Activated CD4-positive, alpha-beta T cell treated with anti-CD3 and anti-CD28 coated beads, Interleukin-2, amount 10 ng/mL, durations not matched to agents 24 days and 14 days (primary cell): ENCODE measurements at regions not wholly inside any gene's neighbourhood (a gene's known extent, or its start where the extent isn't known, plus 50 kb on each side); places are given as distances from the start of the nearest gene placed in this dataset.

Experiments
- DNase-seq: peaks from one replicate; pipeline ENCODE4 v3.0.0; 2022
- H3K27ac Mint-ChIP-seq: one replicate; pipeline ENCODE4 v1.8.0; 2022; ENCODE audit warnings: mild to moderate bottlenecking, mixed read lengths
- H3K27me3 Mint-ChIP-seq: one replicate; pipeline ENCODE4 v1.8.0; 2022; ENCODE audit warnings: mixed read lengths
- H3K36me3 Mint-ChIP-seq: one replicate; pipeline ENCODE4 v1.8.0; 2022; ENCODE audit warnings: low read depth, mild to moderate bottlenecking, mixed read lengths
- H3K4me1 Mint-ChIP-seq: one replicate; pipeline ENCODE4 v1.8.0; 2021; ENCODE audit warnings: mixed read lengths
- H3K4me3 Mint-ChIP-seq: one replicate; pipeline ENCODE4 v1.8.0; 2022; ENCODE audit warnings: mild to moderate bottlenecking, moderate library complexity, mixed read lengths
- H3K9me3 Mint-ChIP-seq: one replicate; pipeline ENCODE4 v1.8.0; 2021; ENCODE audit warnings: mixed read lengths
- intact Hi-C: fragments of 100-400 bp; cut with micrococcal nuclease; formaldehyde crosslinking; loops from one replicate; pipeline ENCODE4 v1.15.1; 2023

DNA sequence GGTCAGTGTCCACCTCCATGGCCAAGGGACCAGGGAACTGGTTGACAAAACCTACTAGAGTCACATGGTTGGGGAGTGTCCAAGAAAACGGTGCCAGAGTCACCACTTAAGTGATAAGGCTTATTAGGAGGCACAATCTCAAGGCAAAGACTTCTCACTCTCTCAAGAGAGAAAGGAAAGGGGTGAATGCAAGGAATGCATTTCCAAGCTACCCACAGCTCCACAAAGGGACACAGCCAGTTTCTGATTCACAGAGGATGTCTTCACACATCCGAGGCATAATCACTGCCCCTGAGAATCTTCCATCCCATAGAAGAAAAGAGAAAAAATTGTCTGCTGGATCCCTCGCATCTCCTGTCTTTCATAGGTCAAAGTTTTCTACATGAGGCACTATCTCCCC lies 269.3 kb downstream of the TNS1 start:
- no peaks in the 10 kb centered on the region for H3K36me3 Mint-ChIP-seq
- peaks cover 6% of the 10 kb centered on the region for H3K4me1 Mint-ChIP-seq
- intact Hi-C loops = no loop called here
- H3K4me3 Mint-ChIP-seq = no peak overlapping the region
- no peak for DNase-seq
- no peak overlapping the region for H3K27ac Mint-ChIP-seq
- H3K27me3 Mint-ChIP-seq = no peaks in the 10 kb centered on the region
- H3K9me3 Mint-ChIP-seq = no peaks in the 10 kb centered on the region

DNA sequence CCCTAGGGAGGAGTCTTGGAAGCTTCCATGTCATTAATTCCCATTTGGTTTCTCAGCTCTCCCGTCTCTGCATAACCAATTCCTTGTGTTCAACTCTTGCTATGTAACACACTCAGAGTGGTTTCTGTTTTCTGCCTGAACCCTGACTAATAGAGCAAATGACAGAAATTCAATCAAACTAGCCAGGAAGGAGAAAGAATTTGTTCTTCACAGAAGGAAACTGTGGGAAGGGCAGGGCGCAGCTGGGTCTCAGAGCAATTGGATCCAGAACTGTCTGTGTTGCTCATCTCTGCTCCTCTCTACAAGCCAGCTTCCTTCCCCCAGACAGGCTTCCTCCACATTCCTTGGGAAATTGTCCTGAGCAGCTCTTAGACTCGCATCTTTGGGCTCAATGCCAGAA lies 269.8 kb downstream of the TNS1 start:
- Mint-ChIP-seq H3K36me3 (no peaks in the 10 kb centered on the region), H3K4me3 (no peak overlapping the region), H3K27me3 (no peaks in the 10 kb centered on the region), H3K9me3 (no peaks in the 10 kb centered on the region), H3K27ac (no peak overlapping the region), H3K4me1 (peaks cover 6% of the 10 kb centered on the region)
- no peak for DNase-seq
- intact Hi-C loops = no loop called here

GRCh38 chr2:217731805-217732204 lies 271.0 kb downstream of the TNS1 start:
- no peaks in the 10 kb centered on the region for H3K36me3 Mint-ChIP-seq
- no peak overlapping the region for H3K4me3 Mint-ChIP-seq
- peaks cover 6% of the 10 kb centered on the region for H3K4me1 Mint-ChIP-seq
- no peak overlapping the region for H3K27ac Mint-ChIP-seq
- intact Hi-C loops = no loop called here
- no peaks in the 10 kb centered on the region for H3K27me3 Mint-ChIP-seq
- H3K9me3 Mint-ChIP-seq = no peaks in the 10 kb centered on the region
- no peak for DNase-seq

- DNase-seq = no peak
- no peaks in the 10 kb centered on the region for H3K4me1 Mint-ChIP-seq
- no peaks in the 10 kb centered on the region for H3K36me3 Mint-ChIP-seq
- no peaks in the 10 kb centered on the region for H3K9me3 Mint-ChIP-seq
- no peaks in the 10 kb centered on the region for H3K27me3 Mint-ChIP-seq
- H3K4me3 Mint-ChIP-seq = no peak overlapping the region
- no peak overlapping the region for H3K27ac Mint-ChIP-seq
- intact Hi-C loops = no loop called here
These were observed 273.3 kb downstream of the TNS1 start for GRCh38 chr2:217729421-217730053.

GRCh38 chr2:217727801-217728200 lies 275.0 kb downstream of the TNS1 start:
- no peak overlapping the region for H3K4me3 Mint-ChIP-seq
- no peaks in the 10 kb centered on the region for H3K27me3 Mint-ChIP-seq
- DNase-seq = no peak
- no peaks in the 10 kb centered on the region for H3K9me3 Mint-ChIP-seq
- intact Hi-C loops = no loop called here
- no peak overlapping the region for H3K27ac Mint-ChIP-seq
- H3K36me3 Mint-ChIP-seq = no peaks in the 10 kb centered on the region
- no peaks in the 10 kb centered on the region for H3K4me1 Mint-ChIP-seq

DNA sequence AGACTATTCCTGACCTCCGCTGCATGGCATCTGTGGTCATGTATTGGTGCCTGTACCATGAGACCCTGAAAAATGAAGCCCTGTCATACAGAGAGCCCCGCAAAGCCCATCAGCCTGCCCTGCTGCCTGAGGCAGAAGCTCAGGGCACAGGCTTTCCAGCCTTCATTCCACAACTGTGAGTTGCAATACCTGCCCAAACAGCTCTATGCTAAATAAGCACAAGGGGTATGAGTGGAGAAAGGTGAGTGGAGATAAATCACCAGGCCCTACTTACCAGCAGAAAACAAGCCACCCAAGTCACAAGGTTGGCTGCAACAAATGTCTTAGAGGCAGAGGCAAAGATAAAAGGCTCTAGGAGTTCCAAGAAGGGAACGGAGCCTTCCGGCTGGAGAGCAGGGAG lies 277.4 kb downstream of the TNS1 start:
- Mint-ChIP-seq H3K4me3 (no peak overlapping the region), H3K4me1 (no peaks in the 10 kb centered on the region), H3K9me3 (no peaks in the 10 kb centered on the region), H3K27me3 (no peaks in the 10 kb centered on the region), H3K27ac (no peak overlapping the region), H3K36me3 (no peaks in the 10 kb centered on the region)
- intact Hi-C loops = no loop called here
- no peak for DNase-seq

- no peaks in the 10 kb centered on the region for H3K27me3 Mint-ChIP-seq
- H3K36me3 Mint-ChIP-seq = no peaks in the 10 kb centered on the region
- H3K27ac Mint-ChIP-seq = no peak overlapping the region
- no peaks in the 10 kb centered on the region for H3K4me1 Mint-ChIP-seq
- no peaks in the 10 kb centered on the region for H3K9me3 Mint-ChIP-seq
- intact Hi-C loops = no loop called here
- no peak for DNase-seq
- no peak overlapping the region for H3K4me3 Mint-ChIP-seq
These were observed 278.3 kb downstream of the TNS1 start for GRCh38 chr2:217724471-217724870.

DNA sequence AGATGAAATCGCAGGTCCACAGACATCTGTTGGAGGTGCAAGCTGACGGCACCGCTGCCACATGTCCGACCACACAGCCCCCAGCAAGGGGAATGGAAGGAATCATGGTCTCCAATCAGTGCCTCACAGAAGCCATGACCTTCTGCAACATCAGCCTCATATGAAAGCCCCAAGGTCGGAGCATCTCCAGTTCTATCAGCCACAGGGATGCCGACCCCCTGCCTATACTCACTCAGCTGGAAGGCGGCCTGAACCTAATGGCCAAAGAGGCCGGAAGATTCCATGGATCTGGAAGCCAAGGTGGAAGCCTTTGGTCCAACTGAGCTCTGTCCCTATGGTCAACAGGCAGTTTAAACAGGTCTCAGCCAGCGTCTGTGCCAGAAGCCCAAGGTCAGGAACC lies 278.8 kb downstream of the TNS1 start:
- Mint-ChIP-seq H3K27ac (no peak overlapping the region), H3K27me3 (no peaks in the 10 kb centered on the region), H3K36me3 (no peaks in the 10 kb centered on the region), H3K4me1 (no peaks in the 10 kb centered on the region), H3K9me3 (no peaks in the 10 kb centered on the region), H3K4me3 (no peak overlapping the region)
- intact Hi-C loops = no loop called here
- DNase-seq = no peak

DNA sequence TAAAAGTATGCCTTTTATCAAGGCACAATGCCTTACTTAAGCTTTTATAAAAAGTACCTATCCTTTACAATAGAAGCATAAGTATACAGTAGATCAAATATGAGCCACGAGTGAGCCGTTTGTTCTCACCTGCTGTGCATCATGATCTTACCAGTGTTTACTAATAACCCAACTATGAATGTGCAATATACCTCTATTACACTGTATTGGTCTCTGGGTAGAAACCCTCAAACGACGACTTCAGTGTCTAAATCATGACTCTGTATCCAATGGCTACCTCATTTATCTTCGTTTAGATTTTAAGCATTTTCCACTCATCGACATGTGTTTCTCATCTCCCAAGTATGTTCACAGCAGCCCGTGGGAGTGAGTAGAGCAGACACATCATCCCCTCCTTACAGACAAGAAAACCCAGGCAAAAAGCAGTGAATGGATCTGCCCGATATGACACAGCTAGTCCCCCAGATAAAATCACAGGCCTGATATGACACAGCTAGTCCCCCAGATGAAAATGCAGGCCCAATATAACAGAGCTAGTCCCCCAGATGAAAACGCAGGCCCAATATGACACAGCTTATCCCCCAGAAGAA lies 279.8 kb downstream of the TNS1 start:
- no peaks in the 10 kb centered on the region for H3K36me3 Mint-ChIP-seq
- H3K27me3 Mint-ChIP-seq = no peaks in the 10 kb centered on the region
- no peak overlapping the region for H3K27ac Mint-ChIP-seq
- H3K4me1 Mint-ChIP-seq = no peaks in the 10 kb centered on the region
- no peak overlapping the region for H3K4me3 Mint-ChIP-seq
- DNase-seq = no peak
- no peaks in the 10 kb centered on the region for H3K9me3 Mint-ChIP-seq
- intact Hi-C loops = no loop called here

DNA sequence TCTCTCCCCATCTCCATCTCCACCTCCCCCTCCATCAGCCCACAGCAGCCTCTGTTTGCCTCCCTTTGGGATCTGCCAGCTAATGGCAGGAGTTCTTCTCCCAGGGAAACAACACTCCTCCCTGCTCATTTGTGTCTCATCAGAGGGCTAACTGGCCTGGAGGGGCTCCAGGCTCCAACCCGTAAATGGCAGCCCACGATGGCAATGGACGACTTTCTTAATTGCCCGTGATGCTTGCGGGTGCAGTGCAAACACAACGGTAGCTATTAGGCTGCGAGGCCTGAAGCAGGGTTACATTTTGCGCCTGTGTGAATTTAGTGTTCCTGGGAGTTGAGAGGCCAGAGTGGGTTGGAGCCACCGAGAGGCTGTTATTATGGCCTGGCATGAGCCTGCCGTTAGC lies 285.1 kb downstream of the TNS1 start:
- no peak for DNase-seq
- Mint-ChIP-seq H3K4me3 (no peak overlapping the region), H3K36me3 (no peaks in the 10 kb centered on the region), H3K27me3 (no peaks in the 10 kb centered on the region), H3K9me3 (no peaks in the 10 kb centered on the region), H3K27ac (no peak overlapping the region), H3K4me1 (peaks cover 1% of the 10 kb centered on the region)
- intact Hi-C loops = no loop called here

DNA sequence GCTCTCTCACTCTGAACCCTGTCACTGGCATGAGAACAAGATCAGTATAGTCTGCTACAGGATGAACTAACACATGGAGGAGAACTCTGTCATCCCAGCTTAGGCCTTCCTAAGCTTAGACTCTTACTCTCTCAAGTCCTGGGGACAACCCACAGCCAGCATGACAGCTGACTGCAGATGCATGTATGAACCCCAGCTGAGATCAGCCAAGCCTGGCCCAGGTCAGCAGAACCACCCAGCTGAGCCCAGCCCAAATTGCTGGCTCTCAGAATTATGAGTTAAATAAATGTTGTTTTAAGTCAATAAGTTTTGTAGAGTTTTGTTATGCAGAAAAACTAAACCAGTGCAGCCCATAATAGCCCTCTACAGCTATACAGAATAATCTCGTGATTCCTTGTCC lies 287.3 kb downstream of the TNS1 start:
- Mint-ChIP-seq H3K4me1 (peaks cover 1% of the 10 kb centered on the region), H3K9me3 (no peaks in the 10 kb centered on the region), H3K36me3 (no peaks in the 10 kb centered on the region), H3K27me3 (no peaks in the 10 kb centered on the region), H3K4me3 (no peak overlapping the region), H3K27ac (no peak overlapping the region)
- DNase-seq = no peak
- intact Hi-C loops = no loop called here

- DNase-seq = no peak
- intact Hi-C loops = loop anchor here (5.0 kb wide), 2 partner anchors 202 to 1017 kb away; partner anchors contain the start of gene IGFBP5
- no peaks in the 10 kb centered on the region for H3K9me3 Mint-ChIP-seq
- H3K4me3 Mint-ChIP-seq = no peak overlapping the region
- H3K27me3 Mint-ChIP-seq = no peaks in the 10 kb centered on the region
- H3K4me1 Mint-ChIP-seq = peaks cover 1% of the 10 kb centered on the region
- no peaks in the 10 kb centered on the region for H3K36me3 Mint-ChIP-seq
- no peak overlapping the region for H3K27ac Mint-ChIP-seq
These were observed 288.5 kb downstream of the TNS1 start for GRCh38 chr2:217714287-217714751.

- Mint-ChIP-seq H3K4me3 (no peak overlapping the region), H3K27me3 (no peaks in the 10 kb centered on the region), H3K9me3 (no peaks in the 10 kb centered on the region), H3K4me1 (peaks cover 1% of the 10 kb centered on the region), H3K36me3 (no peaks in the 10 kb centered on the region), H3K27ac (no peak overlapping the region)
- intact Hi-C loops = loop anchor here (1.0 to 5.0 kb wide), 5 partner anchors 63 to 1031 kb away; partner anchors contain the start of gene IGFBP5
- DNase-seq = peak; percentile 92
These were observed 289.2 kb downstream of the TNS1 start for GRCh38 chr2:217713395-217714286.

DNA sequence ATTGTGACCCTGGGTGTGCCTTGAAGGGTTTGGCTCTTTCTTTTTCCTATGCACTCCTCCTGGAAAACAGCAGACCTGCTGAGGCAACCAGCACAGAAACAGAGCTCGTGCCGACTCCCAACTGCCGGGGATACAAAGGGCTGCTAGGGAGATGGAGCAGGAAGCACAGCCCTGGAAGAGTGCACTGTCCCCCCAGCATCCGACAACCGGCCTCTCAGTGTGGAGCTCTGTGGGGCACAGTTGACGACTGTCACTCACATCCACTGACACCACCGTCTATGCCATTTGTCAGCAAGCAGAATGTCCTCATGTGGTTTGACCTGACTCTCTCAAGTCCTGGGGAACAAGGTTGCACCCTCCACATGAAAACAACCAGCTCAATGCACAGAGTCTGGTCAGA lies 290.4 kb downstream of the TNS1 start:
- Mint-ChIP-seq H3K4me1 (peaks cover 1% of the 10 kb centered on the region), H3K36me3 (no peaks in the 10 kb centered on the region), H3K27ac (no peak overlapping the region), H3K9me3 (no peaks in the 10 kb centered on the region), H3K4me3 (no peak overlapping the region), H3K27me3 (peaks cover 2% of the 10 kb centered on the region)
- DNase-seq = no peak
- intact Hi-C loops = loop anchor here (2.0 to 5.0 kb wide), 4 partner anchors 62 to 1030 kb away; partner anchors contain the start of gene IGFBP5
